Pancreas (tissue), 10 donors: ENCODE measurements at regions not wholly inside any gene's neighbourhood (a gene's known extent, or its start where the extent isn't known, plus 50 kb on each side); places are given as distances from the start of the nearest gene placed in this dataset.

Experiments used
- ATAC-seq, 4 donors: fragments of 200-7000 bp; cut with Tn5 transposase; one replicate each; pipeline versions ENCODE4 v1.8.0 to v1.9.1; 2020; ENCODE audit warnings: mild to moderate bottlenecking in 4 of 4, moderate library complexity in 4 of 4
- DNase-seq, 6 donors: peaks; one replicate each; pipeline ENCODE4 v3.0.0-alpha.2; 2020
- FAIRE-seq: peaks from 2 replicates; lab custom pipeline; 2012; peaks lifted over from hg19 to GRCh38; lab: Jason Lieb, UNC
- H3K27ac ChIP-seq, 4 donors: fragments of 200-600 bp; sonication (generic); 1 replicate in 3 of 4; 2 replicates in 1 of 4; pipeline versions ENCODE4 v1.5.0 to v1.8.0; 2020
- H3K27me3 ChIP-seq, 4 donors: fragments of 200-600 bp; one replicate each; pipeline ENCODE4 v1.8.0; 2021
- H3K36me3 ChIP-seq, 3 donors: fragments of 200-600 bp; sonication (generic) in 1 of 3; one replicate each; pipeline versions ENCODE4 v1.5.0 to v1.8.0; 2020 to 2021
- H3K4me1 ChIP-seq, 3 donors: fragments of 200-600 bp; one replicate each; pipeline ENCODE4 v1.8.0; 2021
- H3K4me3 ChIP-seq, 4 donors: fragments of 200-600 bp; sonication (generic) in 2 of 4; one replicate each; pipeline versions ENCODE4 v1.5.0 to v1.8.0; 2020 to 2021
- H3K9me3 ChIP-seq, 4 donors: fragments of 200-600 bp; one replicate each; pipeline ENCODE4 v1.8.0; 2021
- CTCF ChIP-seq, 4 donors: fragments of 200-600 bp; sonication (generic) in 3 of 4; IDR thresholded peaks; one replicate each; pipeline versions ENCODE4 v1.5.0 to v1.8.0; 2021; ENCODE audit warnings: antibody characterized with exemption in 4 of 4
- WGBS, 2 donors: extraction: QIAGEN DNeasy Blood & Tissue Kit; methylation state at CpG; one replicate each; pipeline ENCODE4 v1.1.7; 2013; 5-methylcytosine and 5-hydroxymethylcytosine counted together
- intact Hi-C, 3 donors: fragments of 100-400 bp; cut with DNase I; formaldehyde crosslinking; loops; one replicate each; pipeline versions ENCODE4 v1.11.1 to v1.14.2; 2022
- donor health status: healthy with polysubstance abuse.
- donor health status: DM: no; HTN: no; CAD: no; lungs with moderate emphysema.
- donor health status: DM: no; HTN: no; CAD: no.
- donor health status: control.
- donor health status: control.
- donor health status: Bipolar disorder and iron deficiency.
- donor health status: DM: yes; HTN: yes; CAD: no.
- donor health status: DM: no; HTN: no; CAD: no.
- donor health status: DM: no; HTN: no; CAD: no.
- donor health status: DM: yes; HTN: yes; CAD: no.

- Histone ChIP-seq H3K9me3 (no peaks in the 10 kb centered on the region), H3K4me1 (no peaks in the 10 kb centered on the region), H3K27me3 (no peaks in the 10 kb centered on the region), H3K36me3 (no peaks in the 10 kb centered on the region), H3K27ac (no peak overlapping the region), H3K4me3 (no peak overlapping the region)
- DNase-seq (no peak), ATAC-seq (no peak), FAIRE-seq (no peak)
- intact Hi-C loops = no loop called here
- no peak for TF ChIP-seq CTCF (IDR thresholded peaks at IDR 0.05)
- WGBS, 2 donors = 53 to 67% methylated on average over 2 of the region's 2 CpGs
These were observed 436.0 kb upstream of the ADARB2 start for GRCh38 chr10:2173327-2173726.

GRCh38 chr10:2165771-2166460 lies 428.6 kb upstream of the ADARB2 start:
- Histone ChIP-seq H3K4me1 (no peaks in the 10 kb centered on the region), H3K27me3 (no peaks in the 10 kb centered on the region), H3K4me3 (no peak overlapping the region), H3K9me3 (no peaks in the 10 kb centered on the region), H3K36me3 (no peaks in the 10 kb centered on the region), H3K27ac (no peak overlapping the region)
- DNase-seq (no peak), FAIRE-seq (no peak), ATAC-seq (no peak)
- 56 to 67% methylated on average over 18 of the region's 18 CpGs for WGBS, 2 donors
- intact Hi-C loops = no loop called here
- no peak for TF ChIP-seq CTCF (IDR thresholded peaks at IDR 0.05)

GRCh38 chr10:2150288-2150687 lies 413.0 kb upstream of the ADARB2 start:
- DNase-seq (no peak), FAIRE-seq (no peak), ATAC-seq (no peak)
- TF ChIP-seq CTCF (IDR thresholded peaks at IDR 0.05) = no peak
- H3K4me1 ChIP-seq = no peaks in the 10 kb centered on the region
- WGBS, 2 donors = 69 to 76% methylated on average over 4 of the region's 4 CpGs
- no peak overlapping the region for H3K27ac ChIP-seq
- no peaks in the 10 kb centered on the region for H3K9me3 ChIP-seq
- H3K36me3 ChIP-seq = no peaks in the 10 kb centered on the region
- H3K4me3 ChIP-seq = no peak overlapping the region
- no peaks in the 10 kb centered on the region for H3K27me3 ChIP-seq
- intact Hi-C loops = no loop called here

- WGBS, 2 donors = 64 to 81% methylated on average over 18 of the region's 18 CpGs
- no peak overlapping the region for H3K27ac ChIP-seq
- intact Hi-C loops = no loop called here
- no peak for FAIRE-seq
- no peaks in the 10 kb centered on the region for H3K4me1 ChIP-seq
- no peak for TF ChIP-seq CTCF (IDR thresholded peaks at IDR 0.05)
- H3K27me3 ChIP-seq = no peaks in the 10 kb centered on the region
- no peak overlapping the region for H3K4me3 ChIP-seq
- DNase-seq = no peak
- no peak for ATAC-seq
- no peaks in the 10 kb centered on the region for H3K36me3 ChIP-seq
- no peaks in the 10 kb centered on the region for H3K9me3 ChIP-seq
These were observed 408.7 kb upstream of the ADARB2 start for GRCh38 chr10:2145926-2146478.

- 60 to 71% methylated on average over 7 of the region's 7 CpGs for WGBS, 2 donors
- intact Hi-C loops = no loop called here
- no peaks in the 10 kb centered on the region for H3K27me3 ChIP-seq
- no peak for ATAC-seq
- H3K9me3 ChIP-seq = no peaks in the 10 kb centered on the region
- DNase-seq = no peak
- H3K36me3 ChIP-seq = no peaks in the 10 kb centered on the region
- no peak for FAIRE-seq
- no peak overlapping the region for H3K4me3 ChIP-seq
- no peak for TF ChIP-seq CTCF (IDR thresholded peaks at IDR 0.05)
- no peaks in the 10 kb centered on the region for H3K4me1 ChIP-seq
- no peak overlapping the region for H3K27ac ChIP-seq
These were observed 408.2 kb upstream of the ADARB2 start for GRCh38 chr10:2145491-2145890.
